Astrocyte of the cerebellum (primary cell): ENCODE measurements at regions not wholly inside any gene's neighbourhood (a gene's known extent, or its start where the extent isn't known, plus 50 kb on each side); places are given as distances from the start of the nearest gene placed in this dataset.
"Not testable (repeated sequence)": the region's sequence is repeated elsewhere in the genome, so short reads cannot be mapped to it uniquely, and the experiment has no call there.

Experiments
- DNase-seq: peaks from one replicate; pipeline ENCODE4 v3.0.0-alpha.2; 2011; ENCODE audit warnings: low read depth
- H3K4me3 ChIP-seq: 2 replicates; pipeline ENCODE4 v1.5.1; 2011; ENCODE audit warnings: mild to moderate bottlenecking, low read depth, low read length, moderate library complexity
- in situ Hi-C: cut with HindIII; loops from 2 replicates; pipeline ENCODE4 v1.10.0; 2017; ENCODE audit warnings: low sequenced_read_pairs
- TF ChIP-seq, protein P1 (sequence below): IDR thresholded peaks from 2 replicates; pipeline ENCODE4 v1.5.1; 2012; ENCODE audit warnings: low read length, low read depth, moderate library complexity, mild to moderate bottlenecking; ENCODE audit errors: missing control alignments

- no peak for DNase-seq
- no peak overlapping the region for H3K4me3 ChIP-seq
- TF ChIP-seq, protein P1, sequence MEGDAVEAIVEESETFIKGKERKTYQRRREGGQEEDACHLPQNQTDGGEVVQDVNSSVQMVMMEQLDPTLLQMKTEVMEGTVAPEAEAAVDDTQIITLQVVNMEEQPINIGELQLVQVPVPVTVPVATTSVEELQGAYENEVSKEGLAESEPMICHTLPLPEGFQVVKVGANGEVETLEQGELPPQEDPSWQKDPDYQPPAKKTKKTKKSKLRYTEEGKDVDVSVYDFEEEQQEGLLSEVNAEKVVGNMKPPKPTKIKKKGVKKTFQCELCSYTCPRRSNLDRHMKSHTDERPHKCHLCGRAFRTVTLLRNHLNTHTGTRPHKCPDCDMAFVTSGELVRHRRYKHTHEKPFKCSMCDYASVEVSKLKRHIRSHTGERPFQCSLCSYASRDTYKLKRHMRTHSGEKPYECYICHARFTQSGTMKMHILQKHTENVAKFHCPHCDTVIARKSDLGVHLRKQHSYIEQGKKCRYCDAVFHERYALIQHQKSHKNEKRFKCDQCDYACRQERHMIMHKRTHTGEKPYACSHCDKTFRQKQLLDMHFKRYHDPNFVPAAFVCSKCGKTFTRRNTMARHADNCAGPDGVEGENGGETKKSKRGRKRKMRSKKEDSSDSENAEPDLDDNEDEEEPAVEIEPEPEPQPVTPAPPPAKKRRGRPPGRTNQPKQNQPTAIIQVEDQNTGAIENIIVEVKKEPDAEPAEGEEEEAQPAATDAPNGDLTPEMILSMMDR, result no peak
- in situ Hi-C loops, result no loop called here
Measured at GRCh38 chr18:66252703-66253102, 351.2 kb downstream of the CDH19 start.

DNA sequence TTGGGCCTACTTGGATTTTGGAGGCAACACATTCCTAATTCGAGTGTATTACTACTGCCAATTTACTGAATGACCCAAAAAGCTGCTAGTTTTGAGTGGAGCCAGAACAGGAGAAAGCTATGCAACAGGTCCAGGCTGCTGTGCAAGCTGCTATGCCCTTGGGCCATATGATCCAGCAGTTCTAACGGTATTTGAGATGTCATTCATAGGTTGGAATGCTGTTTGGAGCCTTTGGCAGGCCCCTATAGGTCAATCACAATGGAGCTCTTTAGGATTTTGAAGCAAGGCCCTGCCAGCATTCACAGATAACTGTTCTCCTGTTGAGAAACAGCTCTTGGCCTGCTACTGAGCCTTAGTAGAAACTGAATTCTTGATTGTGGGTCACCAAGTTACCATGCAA, 368.7 kb downstream of the CDH19 start:
- in situ Hi-C loops, result no loop called here
- no peak for DNase-seq
- TF ChIP-seq, protein P1, result no peak
- H3K4me3 ChIP-seq, result no peak overlapping the region

GRCh38 chr18:66226782-66227181, 377.1 kb downstream of the CDH19 start:
- no peak for DNase-seq
- in situ Hi-C loops, result no loop called here
- no peak overlapping the region for H3K4me3 ChIP-seq
- TF ChIP-seq, protein P1, result no peak

GRCh38 chr18:66223317-66223716, 380.6 kb downstream of the CDH19 start:
- in situ Hi-C loops, DNase-seq: not testable (repeated sequence)

GRCh38 chr18:66222174-66222573, 381.7 kb downstream of the CDH19 start:
- no peak for DNase-seq
- TF ChIP-seq, protein P1, result no peak
- in situ Hi-C loops, result no loop called here
- no peak overlapping the region for H3K4me3 ChIP-seq

More at GRCh38 chr18:66223317-66223716, 380.6 kb downstream of the CDH19 start:
- not testable (repeated sequence) for H3K4me3 ChIP-seq

GRCh38 chr18:66219817-66220216, 384.1 kb downstream of the CDH19 start:
- H3K4me3 ChIP-seq, result no peak overlapping the region
- in situ Hi-C loops, result no loop called here
- no peak for DNase-seq
- TF ChIP-seq, protein P1, result no peak

DNA sequence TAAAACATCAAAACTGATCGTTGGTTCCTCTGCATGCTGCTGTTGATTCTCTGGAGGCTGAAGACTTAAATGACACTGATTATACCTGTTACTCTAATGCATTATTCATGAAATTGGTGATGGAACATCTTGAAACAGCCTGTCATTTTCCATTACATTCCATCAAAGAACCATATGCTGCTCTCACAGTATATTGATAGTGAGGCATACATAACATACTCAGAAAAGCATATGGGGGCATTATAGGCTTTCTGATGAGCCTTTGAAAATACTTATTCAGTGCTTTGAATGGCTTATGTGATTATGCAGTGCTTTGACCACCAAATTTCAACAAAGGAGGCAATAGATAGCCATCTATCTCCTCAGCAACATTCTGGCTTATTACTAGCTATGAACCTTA, 392.1 kb downstream of the CDH19 start:
- TF ChIP-seq, protein P1, result no peak

More for the DNA sequence above, 392.1 kb downstream of the CDH19 start:
- in situ Hi-C loops, result no loop called here
- DNase-seq, result no peak
- H3K4me3 ChIP-seq, result no peak overlapping the region
